ENCODE measurements at regions not wholly inside any gene's neighbourhood (a gene's known extent, or its start where the extent isn't known, plus 50 kb on each side); places are given as distances from the start of the nearest gene placed in this dataset.
A peak's percentile ranks its signal among the peaks of the same experiment; 100 is the strongest.

DNA sequence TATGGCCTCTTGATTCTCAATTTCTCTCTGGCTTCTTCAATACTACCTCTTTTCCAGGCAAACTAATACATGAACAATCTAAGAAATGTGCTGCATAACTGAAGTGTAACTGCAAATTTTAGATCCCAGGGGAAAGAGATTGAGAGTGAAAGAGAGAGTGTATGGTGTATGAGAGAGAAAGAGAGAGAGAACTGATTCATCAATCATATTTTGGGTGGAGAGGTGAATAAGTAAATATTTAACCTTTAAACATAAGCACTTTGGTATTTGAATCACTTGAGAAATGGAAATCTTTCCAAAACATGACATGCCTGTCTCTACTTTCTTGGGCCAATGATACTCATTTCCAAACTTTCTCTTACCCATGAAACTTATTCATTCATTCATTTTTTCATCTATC lies 147.2 kb upstream of the DIPK2B start:
- DNase-seq: no peak
- in situ Hi-C loops (cut with HindIII; ENCODE audit: low pct_ligation_motif_present, low pct_unique_long_range_greater_than_20kb, low sequenced_read_pairs): no loop called here

DNA sequence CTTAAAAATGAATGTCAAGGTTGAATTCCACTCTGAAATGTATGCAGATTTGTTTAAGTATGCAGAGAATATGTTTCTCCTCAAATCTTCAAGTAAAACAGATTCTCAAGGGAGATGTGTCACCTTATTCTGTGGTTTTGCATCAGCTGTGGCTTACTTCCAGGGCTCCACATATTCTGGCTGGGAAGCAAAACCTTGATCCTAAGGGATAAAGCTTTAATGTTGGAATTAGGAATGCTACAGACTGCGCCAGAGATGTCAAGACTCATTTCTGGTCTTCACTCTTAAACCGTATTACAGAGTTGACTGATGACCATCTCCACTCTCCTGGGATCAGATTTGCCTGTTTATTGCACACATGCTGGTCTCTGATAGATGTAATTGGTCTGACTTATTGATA lies 143.9 kb upstream of the DIPK2B start:
- no peak for DNase-seq
- in situ Hi-C loops (cut with HindIII; ENCODE audit: low pct_ligation_motif_present, low pct_unique_long_range_greater_than_20kb, low sequenced_read_pairs): no loop called here

DNA sequence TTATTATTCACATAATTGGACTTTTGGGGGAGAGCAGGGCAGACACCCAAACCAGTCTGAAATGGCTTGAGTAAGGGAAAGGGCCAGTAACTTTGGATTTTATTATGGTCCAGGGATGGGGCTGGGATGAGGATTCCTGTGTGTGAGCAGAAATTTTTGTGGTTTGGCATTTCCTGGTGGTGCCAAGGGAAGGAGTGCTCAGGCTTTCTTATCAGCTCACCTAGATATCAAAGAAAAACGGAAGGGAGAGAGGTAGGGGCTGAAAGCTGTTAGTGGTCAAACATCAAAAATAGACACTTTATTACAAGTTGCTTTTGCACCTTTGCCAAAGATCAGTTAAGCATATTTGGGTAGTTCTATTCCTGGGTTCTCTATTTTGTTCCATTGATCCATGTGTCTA lies 128.5 kb upstream of the DIPK2B start:
- in situ Hi-C loops (cut with HindIII; ENCODE audit: low pct_ligation_motif_present, low pct_unique_long_range_greater_than_20kb, low sequenced_read_pairs): no loop called here

DNA sequence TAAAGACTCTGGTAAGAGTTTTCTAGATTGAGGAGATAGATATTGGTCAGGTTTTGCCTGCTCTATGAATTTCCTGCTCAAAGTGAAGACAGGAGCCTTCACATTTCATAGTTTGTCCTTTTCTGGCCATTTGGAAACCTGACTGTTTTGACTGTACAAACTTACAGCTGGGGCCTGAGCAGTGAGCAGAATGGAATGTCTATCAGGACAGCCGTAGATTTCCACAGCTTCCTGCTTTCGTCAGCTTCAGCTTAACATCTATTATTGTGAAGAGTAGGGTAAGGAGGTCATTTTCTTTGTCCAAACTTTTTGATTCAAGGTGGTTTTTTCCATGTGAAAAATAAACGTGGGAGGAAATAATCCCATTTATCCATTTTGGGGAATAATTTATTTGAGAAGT lies 124.3 kb upstream of the DIPK2B start:
- in situ Hi-C loops (cut with HindIII; ENCODE audit: low pct_ligation_motif_present, low pct_unique_long_range_greater_than_20kb, low sequenced_read_pairs): no loop called here
- DNase-seq: no peak

More for the DNA sequence above, 128.5 kb upstream of the DIPK2B start:
- DNase-seq: no peak

DNA sequence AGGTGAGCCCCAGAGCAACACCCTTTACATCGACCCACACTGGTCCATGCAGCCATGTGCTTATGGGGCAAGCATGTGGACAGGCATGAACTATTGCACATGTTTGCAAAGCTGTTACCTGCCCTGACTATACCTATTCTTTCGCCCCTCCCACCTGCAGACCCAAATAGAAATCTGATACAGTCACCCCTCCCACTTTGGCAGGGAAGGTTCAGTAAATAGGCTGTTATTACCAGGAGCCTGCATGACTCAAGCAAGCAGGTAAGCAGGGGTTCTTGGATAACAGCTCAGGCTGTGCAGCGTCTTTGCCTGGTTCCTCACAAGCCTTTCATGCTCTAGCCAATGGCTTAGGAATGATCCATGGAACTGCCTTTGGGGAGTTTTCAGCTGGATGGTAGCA lies 122.7 kb upstream of the DIPK2B start:
- DNase-seq: no peak
- in situ Hi-C loops (cut with HindIII; ENCODE audit: low pct_ligation_motif_present, low pct_unique_long_range_greater_than_20kb, low sequenced_read_pairs): no loop called here

DNA sequence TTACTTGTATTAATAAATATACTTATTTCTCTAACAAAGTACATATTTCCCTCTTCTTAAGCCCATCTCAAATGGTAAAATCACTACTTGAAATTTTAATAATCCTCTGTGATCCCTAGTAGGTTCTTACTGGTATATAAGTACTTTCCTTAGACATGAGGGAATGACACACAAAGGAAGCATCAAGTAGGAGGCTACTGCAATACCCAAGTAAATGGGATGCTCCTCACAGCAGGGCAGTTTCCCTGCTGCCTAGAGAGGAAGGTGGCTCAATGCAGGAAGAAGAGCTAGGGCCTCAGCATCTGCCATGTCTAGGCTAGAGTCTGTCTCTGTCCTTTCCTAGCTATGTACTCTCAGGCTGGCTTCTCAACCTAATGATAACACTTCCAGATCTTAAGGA lies 122.1 kb upstream of the DIPK2B start:
- in situ Hi-C loops (cut with HindIII; ENCODE audit: low pct_ligation_motif_present, low pct_unique_long_range_greater_than_20kb, low sequenced_read_pairs): no loop called here
- no peak for DNase-seq

DNA sequence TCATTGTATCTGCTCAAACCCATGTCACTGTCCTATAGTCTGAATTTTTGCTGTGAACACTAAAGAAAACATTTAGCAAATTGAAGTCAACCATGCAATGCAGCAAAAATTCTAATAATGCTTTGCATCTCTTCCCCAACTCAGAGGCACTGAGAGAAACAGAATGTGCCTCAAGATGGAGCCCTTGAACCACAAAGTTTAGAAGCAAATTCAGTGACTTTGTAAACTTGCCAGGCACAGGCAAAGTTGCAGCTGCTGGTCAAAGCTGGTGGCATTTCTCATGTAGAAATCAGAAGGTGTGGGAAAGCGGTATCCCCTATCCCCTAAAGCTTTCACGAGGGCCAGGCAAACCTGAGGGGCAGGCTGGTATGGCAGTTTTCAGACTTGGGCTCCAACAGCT lies 121.7 kb upstream of the DIPK2B start:
- in situ Hi-C loops (cut with HindIII; ENCODE audit: low pct_ligation_motif_present, low pct_unique_long_range_greater_than_20kb, low sequenced_read_pairs): no loop called here
- DNase-seq: peak; percentile 65

DNA sequence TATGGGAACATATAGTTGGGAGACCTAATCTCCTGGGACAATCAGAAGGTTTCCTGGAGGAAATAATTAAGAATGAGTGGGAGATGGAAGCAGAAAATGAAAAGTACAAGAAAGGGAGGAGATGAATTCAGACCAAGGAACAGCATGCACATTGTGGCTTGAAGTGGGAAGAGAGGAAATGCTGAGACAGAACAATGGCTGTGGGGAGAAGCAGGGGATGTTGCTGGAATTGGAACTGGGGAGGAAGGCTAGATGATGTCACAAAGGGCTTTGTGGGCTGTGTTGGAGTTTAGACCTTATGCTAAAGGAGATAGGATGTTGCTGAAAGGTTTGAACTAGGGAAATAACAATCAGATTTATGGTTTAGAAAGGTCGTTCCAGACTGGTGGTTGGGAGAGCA lies 119.5 kb upstream of the DIPK2B start:
- in situ Hi-C loops (cut with HindIII; ENCODE audit: low pct_ligation_motif_present, low pct_unique_long_range_greater_than_20kb, low sequenced_read_pairs): no loop called here

DNA sequence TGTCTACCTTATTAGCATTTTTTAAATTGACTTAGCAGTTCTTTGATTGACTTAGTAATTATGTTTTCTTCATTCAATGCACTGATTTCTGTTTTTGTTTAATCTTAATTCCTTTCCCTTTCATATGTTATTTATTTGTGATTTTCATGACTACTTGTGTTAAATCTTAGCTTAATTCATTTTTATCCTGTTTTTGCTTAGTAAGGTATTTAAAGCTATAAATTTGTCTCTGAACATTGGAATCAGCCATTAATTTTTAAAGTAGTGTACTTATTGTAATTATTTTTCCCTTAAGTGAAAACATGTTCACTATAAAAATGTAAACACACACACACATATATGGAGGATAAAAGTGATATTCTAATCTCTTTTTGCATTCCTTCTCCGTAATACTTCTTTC lies 109.1 kb upstream of the DIPK2B start:
- no peak for DNase-seq
- in situ Hi-C loops (cut with HindIII; ENCODE audit: low pct_ligation_motif_present, low pct_unique_long_range_greater_than_20kb, low sequenced_read_pairs): no loop called here

More for the DNA sequence above, 119.5 kb upstream of the DIPK2B start:
- DNase-seq: no peak

DNA sequence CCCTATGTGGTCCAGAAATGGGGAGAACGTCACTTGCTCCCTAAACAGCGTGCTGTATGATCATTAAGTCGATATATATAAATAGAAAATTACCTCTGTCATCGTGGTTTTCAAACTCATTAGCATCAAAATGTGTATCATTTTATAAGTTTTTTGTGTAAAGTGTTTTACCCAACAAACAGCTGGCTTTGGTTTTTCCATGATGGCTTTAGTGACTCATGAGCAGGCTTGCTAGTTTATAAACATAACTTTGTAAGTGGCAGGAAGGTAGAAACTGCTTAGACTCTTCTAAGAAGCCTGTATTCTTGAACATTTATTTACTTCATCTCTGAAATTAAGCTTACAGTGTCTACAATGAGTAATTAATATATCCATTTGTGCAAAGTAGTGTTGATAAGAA lies 108.4 kb upstream of the DIPK2B start:
- DNase-seq: no peak
- in situ Hi-C loops (cut with HindIII; ENCODE audit: low pct_ligation_motif_present, low pct_unique_long_range_greater_than_20kb, low sequenced_read_pairs): no loop called here

DNA sequence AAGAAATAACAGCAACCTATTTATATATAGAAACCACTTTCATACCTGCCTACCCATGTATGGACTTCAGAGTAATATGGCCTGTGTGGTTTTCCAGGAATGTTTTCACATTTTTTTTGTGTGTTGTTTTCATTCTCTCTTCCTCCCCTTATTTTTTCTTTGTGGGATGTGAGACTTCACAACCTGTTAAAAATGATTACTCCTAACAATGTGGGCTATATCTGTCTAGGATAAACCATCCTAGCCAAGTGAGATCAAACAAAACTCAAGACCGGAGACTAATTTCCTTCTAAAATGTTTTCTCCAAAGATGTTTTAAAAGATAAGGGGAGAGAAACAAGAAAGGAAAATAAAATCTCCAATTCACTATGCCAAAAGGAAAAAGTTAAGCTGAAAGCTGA lies 106.1 kb upstream of the DIPK2B start:
- in situ Hi-C loops (cut with HindIII; ENCODE audit: low pct_ligation_motif_present, low pct_unique_long_range_greater_than_20kb, low sequenced_read_pairs): no loop called here
- no peak for DNase-seq

DNA sequence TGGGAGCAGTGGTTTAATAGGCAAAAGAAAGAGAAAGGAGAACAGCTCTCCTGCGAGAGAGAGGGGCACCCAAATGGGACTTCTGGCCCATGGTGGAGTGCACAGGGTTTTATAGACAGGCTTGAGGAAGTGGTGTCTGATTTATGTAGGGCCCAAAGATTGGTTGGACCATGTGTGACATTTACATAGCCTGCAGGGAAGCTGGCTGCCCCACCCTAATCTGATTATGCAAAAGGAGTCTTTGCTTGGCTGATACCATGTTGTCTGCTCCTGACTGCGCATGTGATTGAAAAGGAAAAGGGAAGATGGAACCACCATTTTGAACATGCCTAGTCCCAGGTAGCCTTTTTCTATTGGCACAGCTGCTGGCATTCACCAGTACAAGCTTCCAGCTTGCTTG lies 100.0 kb upstream of the DIPK2B start:
- in situ Hi-C loops (cut with HindIII; ENCODE audit: low pct_ligation_motif_present, low pct_unique_long_range_greater_than_20kb, low sequenced_read_pairs): no loop called here
- DNase-seq: no peak

DNA sequence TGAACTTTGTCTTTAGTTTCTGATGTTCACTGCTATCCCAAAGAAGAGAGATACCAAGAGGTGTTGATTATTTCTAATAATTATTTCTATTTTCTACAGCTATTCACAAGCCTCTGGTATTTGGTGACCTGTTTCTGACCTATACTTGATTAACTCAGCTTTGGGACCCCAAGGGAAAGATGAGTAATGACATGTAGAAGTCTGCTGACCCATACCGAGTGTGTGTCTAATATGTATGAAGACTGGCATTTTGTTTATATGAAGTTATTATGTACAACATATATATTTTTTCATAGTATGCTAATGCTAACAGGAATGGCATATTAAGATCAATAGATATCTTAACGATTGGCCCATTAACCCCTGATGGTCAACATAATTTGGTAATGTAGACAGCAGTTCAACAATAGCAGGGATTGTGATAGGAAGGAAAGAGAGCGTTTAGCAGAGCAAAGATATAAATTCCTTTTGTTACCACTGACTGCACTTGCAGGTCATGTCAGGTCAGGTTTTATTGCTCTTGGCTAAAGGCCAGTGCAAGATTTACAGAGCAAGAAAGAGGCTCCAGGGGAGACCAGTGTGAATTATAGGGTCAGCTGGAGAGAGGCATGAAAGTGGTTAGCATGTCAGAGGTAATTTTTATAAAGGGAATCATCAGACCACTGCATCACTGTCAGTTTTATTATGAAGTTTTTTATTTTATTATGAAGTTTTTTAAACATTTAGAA lies 94.7 kb upstream of the DIPK2B start:
- in situ Hi-C loops (cut with HindIII; ENCODE audit: low pct_ligation_motif_present, low pct_unique_long_range_greater_than_20kb, low sequenced_read_pairs): no loop called here
- DNase-seq: peak; percentile 71

DNA sequence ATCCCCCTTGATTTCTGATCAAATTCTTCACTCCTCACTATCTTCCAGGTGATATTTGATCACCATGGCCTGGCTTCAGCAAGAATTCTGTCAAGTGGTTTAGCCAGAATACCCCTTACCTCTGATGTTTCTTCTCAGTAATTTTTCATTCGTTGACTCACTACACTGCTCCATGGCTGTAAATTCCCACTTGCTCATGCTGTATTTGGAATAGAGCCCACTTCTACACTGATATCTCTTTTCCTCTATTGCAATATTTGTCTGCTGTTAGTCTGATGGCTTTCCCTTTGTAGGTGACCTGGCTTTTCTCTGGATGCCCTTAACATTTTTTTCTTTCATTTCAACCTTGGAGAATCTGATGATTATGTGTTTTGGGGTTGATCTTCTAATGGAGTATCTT lies 73.9 kb upstream of the DIPK2B start:
- DNase-seq: no peak
- in situ Hi-C loops (cut with HindIII; ENCODE audit: low pct_ligation_motif_present, low pct_unique_long_range_greater_than_20kb, low sequenced_read_pairs): no loop called here

DNA sequence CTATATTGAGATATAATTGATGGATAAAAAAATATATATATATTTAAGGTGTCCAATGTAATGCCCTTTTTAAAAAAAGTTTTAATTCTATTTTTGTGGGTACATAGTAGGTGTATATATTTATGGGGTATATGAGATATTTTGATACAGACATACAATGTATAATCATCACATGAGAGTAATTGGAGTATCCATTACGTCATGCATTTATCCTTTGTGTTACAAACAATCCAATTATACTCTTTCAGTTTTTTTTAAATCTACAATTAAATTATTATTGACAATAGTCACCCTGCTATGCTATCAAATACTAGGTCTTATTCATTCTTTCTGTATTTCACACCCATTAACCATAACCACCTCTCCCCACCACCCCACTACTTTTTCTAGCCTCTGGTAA lies 66.3 kb upstream of the DIPK2B start:
- DNase-seq: no peak
- in situ Hi-C loops (cut with HindIII; ENCODE audit: low pct_ligation_motif_present, low pct_unique_long_range_greater_than_20kb, low sequenced_read_pairs): no loop called here

DNA sequence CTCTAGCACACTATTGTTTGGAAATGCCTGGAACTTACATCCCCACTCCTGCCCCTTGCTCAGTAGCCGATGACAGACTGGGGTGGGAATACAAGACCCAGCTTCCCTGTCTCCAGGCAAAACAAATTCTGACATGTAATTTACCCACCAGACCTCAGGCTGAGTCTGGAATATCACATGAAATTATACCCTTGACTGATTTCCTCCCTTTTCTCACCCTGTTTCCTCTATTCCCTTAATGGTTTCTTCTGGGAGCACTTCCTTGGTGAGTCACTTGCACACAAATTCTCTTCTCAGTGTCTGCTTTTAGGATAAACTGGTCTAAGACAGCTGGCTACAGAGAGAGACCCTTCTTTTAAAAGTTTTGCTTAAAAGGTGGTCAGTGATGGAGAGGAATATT lies 65.8 kb upstream of the DIPK2B start:
- peak; percentile 0 for DNase-seq
- in situ Hi-C loops (cut with HindIII; ENCODE audit: low pct_ligation_motif_present, low pct_unique_long_range_greater_than_20kb, low sequenced_read_pairs): no loop called here

DNA sequence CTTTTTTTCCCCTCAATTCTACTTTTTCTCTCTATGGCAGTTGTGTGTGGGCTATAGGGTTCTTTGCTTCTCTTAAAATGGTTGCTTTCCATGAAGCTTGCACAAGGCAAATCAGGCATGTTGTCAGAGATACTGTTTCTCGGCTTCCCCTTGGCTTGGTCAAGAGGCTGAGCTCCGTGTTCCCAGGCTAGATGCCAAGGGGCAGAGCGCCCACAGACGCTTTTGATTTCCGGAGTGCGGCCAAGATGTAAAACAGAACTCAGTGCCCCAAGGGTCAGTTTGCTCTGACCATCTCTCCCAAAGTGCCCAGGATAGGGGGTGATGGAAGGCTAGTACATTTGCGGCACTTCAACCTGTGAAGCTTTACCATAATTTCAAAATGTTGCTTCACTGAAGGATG lies 64.2 kb upstream of the DIPK2B start:
- no peak for DNase-seq
- in situ Hi-C loops (cut with HindIII; ENCODE audit: low pct_ligation_motif_present, low pct_unique_long_range_greater_than_20kb, low sequenced_read_pairs): no loop called here

DNA sequence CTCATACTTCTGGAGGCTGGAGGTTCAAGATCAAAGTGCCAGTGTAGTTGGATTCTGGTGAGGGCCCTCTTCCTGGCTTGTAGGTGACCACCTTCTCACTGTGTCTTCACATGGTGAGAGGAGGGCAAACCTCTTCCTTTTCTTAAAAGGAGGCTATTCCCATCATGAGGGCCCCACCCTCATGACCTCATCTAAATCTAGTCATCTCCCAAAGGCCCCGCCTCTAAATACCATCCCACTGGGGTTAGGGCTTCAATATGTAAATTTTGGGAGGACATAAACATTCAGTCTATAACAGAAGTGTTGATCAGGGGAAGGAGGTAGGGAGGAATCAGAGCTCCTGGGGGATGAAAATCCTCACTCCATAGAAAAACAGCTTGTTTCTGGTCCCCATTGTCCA lies 60.8 kb upstream of the DIPK2B start:
- in situ Hi-C loops (cut with HindIII; ENCODE audit: low pct_ligation_motif_present, low pct_unique_long_range_greater_than_20kb, low sequenced_read_pairs): no loop called here
- no peak for DNase-seq

DNA sequence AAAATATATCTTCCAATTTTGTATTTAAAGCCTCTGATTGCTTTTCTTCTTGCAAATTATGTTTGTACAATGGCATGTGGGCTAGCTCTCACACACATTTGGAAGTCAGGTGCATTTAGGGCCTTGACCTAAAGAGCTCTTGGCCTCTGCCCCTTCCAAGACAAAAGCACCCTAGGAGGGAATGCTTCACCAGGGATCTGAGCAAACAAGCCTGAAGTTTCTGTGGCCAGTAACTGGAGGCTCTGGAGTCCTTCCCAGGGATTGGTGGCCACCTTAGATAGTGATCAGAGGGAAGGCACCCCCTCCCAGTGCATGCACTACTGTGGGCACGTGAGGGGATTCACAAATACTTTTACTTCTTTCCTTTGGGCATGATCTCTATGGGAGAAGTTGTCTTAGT lies 60.3 kb upstream of the DIPK2B start:
- no peak for DNase-seq
- in situ Hi-C loops (cut with HindIII; ENCODE audit: low pct_ligation_motif_present, low pct_unique_long_range_greater_than_20kb, low sequenced_read_pairs): no loop called here

DNA sequence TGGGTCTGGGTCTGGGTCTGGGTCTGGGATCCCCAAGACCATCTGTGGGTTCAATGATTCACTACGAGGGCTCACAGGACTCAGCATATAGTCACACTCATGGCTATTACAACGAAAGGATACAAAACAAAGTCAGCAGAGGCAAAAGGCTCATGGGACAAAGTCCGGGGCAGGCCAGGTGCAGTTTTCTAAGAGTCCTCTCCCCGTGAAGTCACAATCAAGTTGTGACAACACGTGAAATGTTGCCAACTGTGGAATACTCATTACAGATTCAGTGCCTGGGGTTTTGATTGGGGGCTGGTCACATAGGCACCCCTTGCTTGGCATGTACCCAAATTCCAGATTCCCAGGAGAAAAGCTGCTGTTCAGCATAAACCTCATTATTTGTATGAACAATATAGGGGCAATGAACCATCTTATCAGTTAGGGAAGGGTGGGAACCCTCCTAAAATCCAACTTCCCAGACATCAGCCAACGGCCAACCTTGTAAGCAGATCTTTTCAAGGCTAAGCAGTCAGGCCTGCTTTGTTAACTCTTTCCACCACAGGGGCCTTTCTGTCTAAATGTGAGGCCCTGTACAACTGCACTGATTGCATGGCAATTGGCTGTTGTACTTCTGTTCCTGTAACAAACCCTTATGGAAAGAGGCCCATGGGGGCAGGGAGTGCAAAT lies 58.2 kb upstream of the DIPK2B start:
- DNase-seq: no peak
- in situ Hi-C loops (cut with HindIII; ENCODE audit: low pct_ligation_motif_present, low pct_unique_long_range_greater_than_20kb, low sequenced_read_pairs): no loop called here
